ENCODE measurements at regions not wholly inside any gene's neighbourhood (a gene's known extent, or its start where the extent isn't known, plus 50 kb on each side); places are given as distances from the start of the nearest gene placed in this dataset.

GRCh38 chr4:81609844-81610243 lies 138.1 kb upstream of the RASGEF1B start:
- SMC1A ChIA-PET (ENCODE audit: uncharacterized antibody, unreplicated experiment): no interaction called here
- no peaks in the 10 kb centered on the region for H3K4me1 ChIP-seq (ENCODE audit: control insufficient read depth, insufficient read depth, low read length)
- 0% methylated on average over 2 of the region's 2 CpGs for WGBS (ENCODE audit: insufficient coverage, insufficient replicate concordance, low lambda C conversion rate, missing lambda C conversion rate)
- BruUV-seq (replicated peaks): no TSS peak
- no peaks in the 10 kb centered on the region for H3K27me3 ChIP-seq (replicated peaks in 1 of 2; ENCODE audit: control insufficient read depth in 2 of 2, insufficient read depth in 2 of 2, low read length in 1 of 2)
- DNase-seq (ENCODE audit: low read depth, low spot score): no peak
- no peak overlapping the region for H2AFZ ChIP-seq (ENCODE audit: control insufficient read depth, low read depth, low read length)
- H3K9ac ChIP-seq (ENCODE audit: control insufficient read depth, insufficient read depth, low read length): no peak overlapping the region
- TF ChIP-seq, protein P1, sequence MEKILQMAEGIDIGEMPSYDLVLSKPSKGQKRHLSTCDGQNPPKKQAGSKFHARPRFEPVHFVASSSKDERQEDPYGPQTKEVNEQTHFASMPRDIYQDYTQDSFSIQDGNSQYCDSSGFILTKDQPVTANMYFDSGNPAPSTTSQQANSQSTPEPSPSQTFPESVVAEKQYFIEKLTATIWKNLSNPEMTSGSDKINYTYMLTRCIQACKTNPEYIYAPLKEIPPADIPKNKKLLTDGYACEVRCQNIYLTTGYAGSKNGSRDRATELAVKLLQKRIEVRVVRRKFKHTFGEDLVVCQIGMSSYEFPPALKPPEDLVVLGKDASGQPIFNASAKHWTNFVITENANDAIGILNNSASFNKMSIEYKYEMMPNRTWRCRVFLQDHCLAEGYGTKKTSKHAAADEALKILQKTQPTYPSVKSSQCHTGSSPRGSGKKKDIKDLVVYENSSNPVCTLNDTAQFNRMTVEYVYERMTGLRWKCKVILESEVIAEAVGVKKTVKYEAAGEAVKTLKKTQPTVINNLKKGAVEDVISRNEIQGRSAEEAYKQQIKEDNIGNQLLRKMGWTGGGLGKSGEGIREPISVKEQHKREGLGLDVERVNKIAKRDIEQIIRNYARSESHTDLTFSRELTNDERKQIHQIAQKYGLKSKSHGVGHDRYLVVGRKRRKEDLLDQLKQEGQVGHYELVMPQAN (conservative IDR thresholded peaks at IDR 0.05): no peak
- no peak for TF ChIP-seq MYB (IDR thresholded peaks at IDR 0.05; ENCODE audit: borderline replicate concordance, low read depth, low read length)
- no peak for TF ChIP-seq NRF1 (conservative IDR thresholded peaks at IDR 0.05; ENCODE audit: low read depth, low read length)
- TF ChIP-seq NFYA (IDR thresholded peaks at IDR 0.05; ENCODE audit: borderline replicate concordance, low read depth, low read length): no peak
- ATAC-seq: no peak
- in situ Hi-C loops (cut with MboI): no loop called here
- POLR2A ChIA-PET: no interaction called here
- no peaks in the 10 kb centered on the region for H4K20me1 ChIP-seq (ENCODE audit: control insufficient read depth, insufficient read depth)
- no peak for FAIRE-seq
- no peaks in the 10 kb centered on the region for H3K9me3 ChIP-seq (replicated peaks; ENCODE audit: control insufficient read depth, insufficient read depth, low read length)
- H3K4me2 ChIP-seq (ENCODE audit: control insufficient read depth, insufficient read depth): no peak overlapping the region
- intact Hi-C loops (cut with micrococcal nuclease; ENCODE audit: unreplicated experiment): no loop called here
- H3K36me3 ChIP-seq (ENCODE audit: control insufficient read depth in 2 of 2, insufficient read depth in 2 of 2, low read length in 1 of 2): no peaks in the 10 kb centered on the region
- H3K27ac ChIP-seq (ENCODE audit: control insufficient read depth, insufficient read depth): no peak overlapping the region
- RAD21 ChIA-PET (ENCODE audit: unreplicated experiment): no interaction called here
- no peaks in the 10 kb centered on the region for H3K79me2 ChIP-seq (ENCODE audit: control insufficient read depth, insufficient read depth, low read length)
- CTCF ChIA-PET: no interaction called here
- H3K4me3 ChIP-seq: no peak overlapping the region

DNA sequence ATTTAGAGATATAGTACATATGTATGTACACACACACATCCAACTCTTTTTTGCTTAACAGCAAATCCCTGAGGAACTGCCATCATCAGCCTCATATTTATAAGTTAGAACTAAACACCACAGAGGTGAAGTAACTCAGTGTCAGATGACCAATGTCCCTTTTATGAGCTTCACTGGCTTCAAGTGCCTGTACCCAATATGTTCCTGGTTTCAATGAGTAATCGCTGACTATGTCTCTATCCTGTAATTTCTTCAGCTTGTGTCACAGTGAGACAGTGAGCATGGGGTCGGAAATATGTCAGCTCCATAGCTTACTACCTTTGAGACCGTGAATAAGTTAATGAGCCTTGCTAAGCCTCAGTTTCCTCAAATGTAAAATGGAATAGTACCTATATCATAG lies 136.2 kb upstream of the RASGEF1B start:
- H3K4me1 ChIP-seq (ENCODE audit: control insufficient read depth, insufficient read depth, low read length): no peaks in the 10 kb centered on the region
- H3K4me2 ChIP-seq (ENCODE audit: control insufficient read depth, insufficient read depth): no peak overlapping the region
- H4K20me1 ChIP-seq (ENCODE audit: control insufficient read depth, insufficient read depth): no peaks in the 10 kb centered on the region
- FAIRE-seq: no peak
- CTCF ChIA-PET: no interaction called here
- TF ChIP-seq ATF2 (IDR thresholded peaks at IDR 0.05; ENCODE audit: low read length) (no peak), SP1 (IDR thresholded peaks at IDR 0.05; ENCODE audit: low read depth, low read length) (no peak), PML (IDR thresholded peaks at IDR 0.05; ENCODE audit: low read length) (no peak)
- no TSS peak for BruUV-seq (replicated peaks)
- H3K9ac ChIP-seq (ENCODE audit: control insufficient read depth, insufficient read depth, low read length): no peak overlapping the region
- no peak overlapping the region for H3K4me3 ChIP-seq
- no peak overlapping the region for H3K27ac ChIP-seq (ENCODE audit: control insufficient read depth, insufficient read depth)
- 44% methylated on average over 3 of the region's 3 CpGs for WGBS (ENCODE audit: insufficient coverage, insufficient replicate concordance, low lambda C conversion rate, missing lambda C conversion rate)
- ATAC-seq: no peak
- SMC1A ChIA-PET (ENCODE audit: uncharacterized antibody, unreplicated experiment): no interaction called here
- intact Hi-C loops (cut with micrococcal nuclease; ENCODE audit: unreplicated experiment): no loop called here
- no peaks in the 10 kb centered on the region for H3K79me2 ChIP-seq (ENCODE audit: control insufficient read depth, insufficient read depth, low read length)
- RAD21 ChIA-PET (ENCODE audit: unreplicated experiment): no interaction called here
- H3K36me3 ChIP-seq (ENCODE audit: control insufficient read depth in 2 of 2, insufficient read depth in 2 of 2, low read length in 1 of 2): no peaks in the 10 kb centered on the region
- in situ Hi-C loops (cut with MboI): no loop called here
- POLR2A ChIA-PET: no interaction called here
- H3K9me3 ChIP-seq (replicated peaks; ENCODE audit: control insufficient read depth, insufficient read depth, low read length): no peaks in the 10 kb centered on the region
- no peak overlapping the region for H2AFZ ChIP-seq (ENCODE audit: control insufficient read depth, low read depth, low read length)
- no peaks in the 10 kb centered on the region for H3K27me3 ChIP-seq (replicated peaks in 1 of 2; ENCODE audit: control insufficient read depth in 2 of 2, insufficient read depth in 2 of 2, low read length in 1 of 2)
- no peak for DNase-seq (ENCODE audit: low read depth, low spot score)

All from GM12878 (cell line).